SU-DHL-6 (cell line): ENCODE measurements at regions not wholly inside any gene's neighbourhood (a gene's known extent, or its start where the extent isn't known, plus 50 kb on each side); places are given as distances from the start of the nearest gene placed in this dataset.

Experiments
- EZH2phosphoT487 ChIP-seq: fragments of 200-600 bp; sonication (generic), shearing (Covaris generic); conservative IDR thresholded peaks from 2 replicates; pipeline ENCODE4 v1.6.1; 2018; ENCODE audit warnings: mild to moderate bottlenecking, antibody characterized with exemption, low read length, moderate library complexity, mixed read lengths
- TF ChIP-seq, protein P1 (sequence below): fragments of 200-600 bp; sonication (generic); IDR thresholded peaks from one replicate; pipeline ENCODE4 v1.5.1; 2017; ENCODE audit warnings: antibody characterized with exemption, mild to moderate bottlenecking, low read length, moderate library complexity; ENCODE audit not compliant: insufficient read depth, poor library complexity, severe bottlenecking

DNA sequence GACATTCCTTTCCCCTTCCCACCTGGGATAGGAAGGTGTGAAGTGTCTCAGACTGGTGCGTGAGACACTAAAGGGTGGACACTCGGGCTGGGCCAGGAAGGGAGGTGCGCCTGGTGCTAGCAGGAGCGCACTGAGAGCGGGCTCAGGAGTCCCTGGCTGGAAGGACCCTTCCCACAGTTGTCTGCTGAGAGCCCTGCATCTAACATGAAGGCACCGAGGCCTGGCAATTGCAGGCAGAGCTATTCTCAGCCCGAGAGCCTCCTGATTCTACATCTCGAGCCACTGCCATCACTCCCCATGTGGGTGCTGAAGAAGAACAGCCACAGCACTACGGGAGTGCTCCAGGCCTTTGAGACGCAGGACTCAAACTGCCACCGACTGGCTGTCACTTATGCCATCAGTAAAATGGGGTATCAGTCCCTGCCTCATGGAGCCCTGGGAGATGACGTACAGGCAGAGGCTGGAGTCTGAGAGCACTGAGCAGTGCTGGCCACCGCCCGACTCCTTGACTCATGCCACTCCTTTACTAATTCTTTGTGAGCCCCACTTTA lies 159.4 kb downstream of the KLF13 start:
- TF ChIP-seq, protein P1, sequence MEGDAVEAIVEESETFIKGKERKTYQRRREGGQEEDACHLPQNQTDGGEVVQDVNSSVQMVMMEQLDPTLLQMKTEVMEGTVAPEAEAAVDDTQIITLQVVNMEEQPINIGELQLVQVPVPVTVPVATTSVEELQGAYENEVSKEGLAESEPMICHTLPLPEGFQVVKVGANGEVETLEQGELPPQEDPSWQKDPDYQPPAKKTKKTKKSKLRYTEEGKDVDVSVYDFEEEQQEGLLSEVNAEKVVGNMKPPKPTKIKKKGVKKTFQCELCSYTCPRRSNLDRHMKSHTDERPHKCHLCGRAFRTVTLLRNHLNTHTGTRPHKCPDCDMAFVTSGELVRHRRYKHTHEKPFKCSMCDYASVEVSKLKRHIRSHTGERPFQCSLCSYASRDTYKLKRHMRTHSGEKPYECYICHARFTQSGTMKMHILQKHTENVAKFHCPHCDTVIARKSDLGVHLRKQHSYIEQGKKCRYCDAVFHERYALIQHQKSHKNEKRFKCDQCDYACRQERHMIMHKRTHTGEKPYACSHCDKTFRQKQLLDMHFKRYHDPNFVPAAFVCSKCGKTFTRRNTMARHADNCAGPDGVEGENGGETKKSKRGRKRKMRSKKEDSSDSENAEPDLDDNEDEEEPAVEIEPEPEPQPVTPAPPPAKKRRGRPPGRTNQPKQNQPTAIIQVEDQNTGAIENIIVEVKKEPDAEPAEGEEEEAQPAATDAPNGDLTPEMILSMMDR = no peak
- TF ChIP-seq EZH2phosphoT487 = no peak
